Gastroesophageal sphincter (tissue), 3 donors: ENCODE measurements at regions not wholly inside any gene's neighbourhood (a gene's known extent, or its start where the extent isn't known, plus 50 kb on each side); places are given as distances from the start of the nearest gene placed in this dataset.

Source experiments
- CTCF ChIP-seq, 4 experiments: fragments of 200-600 bp in 2 of 4; fragments of 450-650 bp in 2 of 4; sonication (generic) in 1 of 4; IDR thresholded peaks; one replicate each; pipeline ENCODE4 v1.5.1; 2017 to 2019; ENCODE audit warnings: antibody characterized with exemption in 4 of 4, mild to moderate bottlenecking in 2 of 4, moderate library complexity in 2 of 4
- POLR2AphosphoS5 ChIP-seq: sonication (generic); formaldehyde crosslinking; IDR thresholded peaks from one replicate; pipeline ENCODE4 v1.6.1; 2017; ENCODE audit warnings: antibody characterized with exemption

GRCh38 chr18:38648179-38648578, 1082.6 kb upstream of the CELF4 start:
- TF ChIP-seq POLR2AphosphoS5 (no peak), CTCF (IDR thresholded peaks at IDR 0.05) (no peak)
